A549 (cell line): ENCODE measurements at regions not wholly inside any gene's neighbourhood (a gene's known extent, or its start where the extent isn't known, plus 50 kb on each side); places are given as distances from the start of the nearest gene placed in this dataset.
"Not testable (repeated sequence)": the region's sequence is repeated elsewhere in the genome, so short reads cannot be mapped to it uniquely, and the experiment has no call there.

Experiments
- ATAC-seq, 2 experiments: fragments of 200-7000 bp in 1 of 2; fragments of >200 bp in 1 of 2; cut with Nextera tagmentation in 1 of 2; cut with Tn5 transposase in 1 of 2; 3 replicates each; pipeline versions ENCODE4 v1.8.0 to v1.9.1; 2018 to 2020; ENCODE audit warnings: mild to moderate bottlenecking in 1 of 2, moderate library complexity in 1 of 2
- CTCF ChIA-PET: fragments of 300-600 bp; sonication (Branson Sonifier 250); formaldehyde crosslinking; extraction: SDS; loops from one replicate; lab custom pipeline; 2021; ENCODE audit warnings: antibody characterized with exemption, inconsistent platforms; lab: Yijun Ruan, JAX
- POLR2A ChIA-PET: fragments of 350-600 bp; formaldehyde crosslinking; extraction: SDS; loops from one replicate; lab custom pipeline; 2021; ENCODE audit warnings: antibody characterized with exemption, inconsistent platforms; lab: Yijun Ruan, JAX
- DNase-seq, 2 experiments: peaks; one replicate each; pipeline versions ENCODE4 v3.0.0 to v3.0.0-alpha.2; 2011 to 2016; ENCODE audit warnings: low read depth in 1 of 2, low spot score in 1 of 2
- FAIRE-seq: peaks from 2 replicates; lab custom pipeline; 2011; peaks lifted over from hg19 to GRCh38; lab: Jason Lieb, UNC
- H3K27ac ChIP-seq, 2 experiments: fragments of >200 bp; sonication (Bioruptor Twin); formaldehyde crosslinking; 3 replicates each; pipeline ENCODE4 v1.5.1; 2016 to 2017
- H3K4me1 ChIP-seq: fragments of >200 bp; sonication (Bioruptor Twin); formaldehyde crosslinking; 3 replicates; pipeline ENCODE4 v1.6.1; 2016
- H3K4me2 ChIP-seq: fragments of >200 bp; sonication (Bioruptor Twin); formaldehyde crosslinking; 3 replicates; pipeline ENCODE4 v1.6.1; 2016
- H3K4me3 ChIP-seq: fragments of >200 bp; sonication (Bioruptor Twin); formaldehyde crosslinking; 3 replicates; pipeline ENCODE4 v1.5.1; 2016
- H3K9me3 ChIP-seq: fragments of >200 bp; sonication (Bioruptor Twin); formaldehyde crosslinking; 3 replicates; pipeline ENCODE4 v1.6.1; 2016
- ATOH8 ChIP-seq: fragments of 250-450 bp; sonication (Bioruptor Pico); IDR thresholded peaks from 2 replicates; pipeline ENCODE4 v1.5.0; 2020; ENCODE audit warnings: low read depth, mild to moderate bottlenecking, moderate library complexity
- CBX2 ChIP-seq: fragments of 200-600 bp; sonication (generic); IDR thresholded peaks from 2 replicates; pipeline ENCODE4 v1.6.1; 2016; ENCODE audit warnings: low read depth, mild to moderate bottlenecking, borderline replicate concordance
- CEBPB ChIP-seq, 2 experiments: fragments of >200 bp in 1 of 2; sonication (Bioruptor Twin) in 1 of 2; formaldehyde crosslinking in 1 of 2; IDR thresholded peaks; 2 replicates each; pipeline ENCODE4 v1.6.1; 2012 to 2016
- CHD4 ChIP-seq: fragments of 200-600 bp; sonication (generic); IDR thresholded peaks from 2 replicates; pipeline ENCODE4 v1.6.1; 2016; ENCODE audit warnings: antibody characterized with exemption, mild to moderate bottlenecking, borderline replicate concordance
- EHF ChIP-seq: fragments of 250-450 bp; sonication (Bioruptor Pico); IDR thresholded peaks from 2 replicates; pipeline ENCODE4 v1.5.0; 2020; ENCODE audit warnings: mild to moderate bottlenecking
- ELK1 ChIP-seq: fragments of 150-350 bp; IDR thresholded peaks from 2 replicates; pipeline ENCODE4 v1.6.1; 2014; ENCODE audit warnings: low read depth, mild to moderate bottlenecking, low read length
- EP300 ChIP-seq, 2 experiments: fragments of >200 bp; sonication (Bioruptor Twin); formaldehyde crosslinking; IDR thresholded peaks; 2 replicates in 1 of 2; 3 replicates in 1 of 2; pipeline ENCODE4 v1.6.1; 2016 to 2017
- GATA3 ChIP-seq: IDR thresholded peaks from 2 replicates; pipeline ENCODE4 v1.6.1; 2012; ENCODE audit warnings: borderline replicate concordance
- HEYL ChIP-seq: fragments of 250-450 bp; sonication (Bioruptor Pico); IDR thresholded peaks from 2 replicates; pipeline ENCODE4 v1.8.0; 2021; ENCODE audit warnings: mild to moderate bottlenecking, moderate library complexity
- HMGXB4 ChIP-seq: fragments of 250-450 bp; sonication (Bioruptor Pico); IDR thresholded peaks from 2 replicates; pipeline ENCODE4 v1.5.0; 2021; ENCODE audit warnings: mild to moderate bottlenecking, moderate library complexity, borderline replicate concordance
- JUN ChIP-seq, 2 experiments: fragments of >200 bp; sonication (Bioruptor Twin); formaldehyde crosslinking; IDR thresholded peaks; 2 replicates in 1 of 2; 3 replicates in 1 of 2; pipeline ENCODE4 v1.6.1; 2016 to 2017
- KDM1A ChIP-seq: fragments of 200-600 bp; sonication (generic); IDR thresholded peaks from 2 replicates; pipeline ENCODE4 v1.6.1; 2016; ENCODE audit warnings: low read depth, mild to moderate bottlenecking
- KDM5A ChIP-seq: fragments of 200-600 bp; sonication (generic); IDR thresholded peaks from 2 replicates; pipeline ENCODE4 v1.6.1; 2016; ENCODE audit warnings: antibody characterized with exemption, mild to moderate bottlenecking
- MAX ChIP-seq: IDR thresholded peaks from 2 replicates; pipeline ENCODE4 v1.6.1; 2012
- RAD21 ChIP-seq, 2 experiments: fragments of >200 bp in 1 of 2; sonication (Bioruptor Twin) in 1 of 2; formaldehyde crosslinking in 1 of 2; IDR thresholded peaks in 1 of 2; conservative IDR thresholded peaks in 1 of 2; 2 replicates in 1 of 2; 3 replicates in 1 of 2; pipeline ENCODE4 v1.6.1; 2012 to 2018; ENCODE audit warnings: inconsistent platforms in 1 of 2
- RARB ChIP-seq: fragments of 250-450 bp; sonication (Bioruptor Pico); IDR thresholded peaks from 2 replicates; pipeline ENCODE4 v1.8.0; 2021; ENCODE audit warnings: mild to moderate bottlenecking, moderate library complexity
- SREBF2 ChIP-seq: fragments of 450-650 bp; IDR thresholded peaks from 2 replicates; pipeline ENCODE4 v1.6.1; 2014; ENCODE audit warnings: mild to moderate bottlenecking, moderate library complexity
- TFCP2L1 ChIP-seq: fragments of 250-450 bp; sonication (Bioruptor Pico); IDR thresholded peaks from 2 replicates; pipeline ENCODE4 v1.5.0; 2021; ENCODE audit warnings: mild to moderate bottlenecking
- ZC3H11A ChIP-seq: fragments of 450-650 bp; IDR thresholded peaks from 2 replicates; pipeline ENCODE4 v1.6.1; 2014; ENCODE audit warnings: antibody characterized with exemption, mild to moderate bottlenecking
- WGBS: methylation state at CpG from one replicate; pipeline ENCODE4 v1.1.6; 2017; ENCODE audit errors: missing lambda C conversion rate; 5-methylcytosine and 5-hydroxymethylcytosine counted together
- TF ChIP-seq, protein P1 (sequence below): IDR thresholded peaks from 2 replicates; pipeline ENCODE4 v1.6.1; 2012; ENCODE audit warnings: low read depth, borderline replicate concordance

GRCh38 chr2:215856080-215856479, 157.3 kb downstream of the MREG start:
- POLR2A ChIA-PET: no interaction called here
- Histone ChIP-seq H3K9me3 (peaks cover 10% of the 10 kb centered on the region; the same call in 1 of the 3 replicates), H3K4me2 (no peak overlapping the region), H3K4me1 (peaks cover 3% of the 10 kb centered on the region; the same call in 2 of the 3 replicates), H3K27ac (no peak overlapping the region), H3K4me3 (no peak overlapping the region)
- 55% methylated on average over 2 of the region's 2 CpGs for WGBS
- no peak for DNase-seq
- TF ChIP-seq KDM1A (no peak), RAD21 (conservative IDR thresholded peaks at IDR 0.05 in 1 of 2, IDR thresholded peaks at IDR 0.05 in 1 of 2) (no peak), ELK1 (no peak), HEYL (no peak), CEBPB (IDR thresholded peaks at IDR 0.05) (no peak), TFCP2L1 (no peak), RARB (CRISPR knock-in tag) (no peak)
- TF ChIP-seq, protein P1, sequence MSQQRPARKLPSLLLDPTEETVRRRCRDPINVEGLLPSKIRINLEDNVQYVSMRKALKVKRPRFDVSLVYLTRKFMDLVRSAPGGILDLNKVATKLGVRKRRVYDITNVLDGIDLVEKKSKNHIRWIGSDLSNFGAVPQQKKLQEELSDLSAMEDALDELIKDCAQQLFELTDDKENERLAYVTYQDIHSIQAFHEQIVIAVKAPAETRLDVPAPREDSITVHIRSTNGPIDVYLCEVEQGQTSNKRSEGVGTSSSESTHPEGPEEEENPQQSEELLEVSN: no peak
- CTCF ChIA-PET: no interaction called here
- FAIRE-seq: no peak
- ATAC-seq: no peak

DNA sequence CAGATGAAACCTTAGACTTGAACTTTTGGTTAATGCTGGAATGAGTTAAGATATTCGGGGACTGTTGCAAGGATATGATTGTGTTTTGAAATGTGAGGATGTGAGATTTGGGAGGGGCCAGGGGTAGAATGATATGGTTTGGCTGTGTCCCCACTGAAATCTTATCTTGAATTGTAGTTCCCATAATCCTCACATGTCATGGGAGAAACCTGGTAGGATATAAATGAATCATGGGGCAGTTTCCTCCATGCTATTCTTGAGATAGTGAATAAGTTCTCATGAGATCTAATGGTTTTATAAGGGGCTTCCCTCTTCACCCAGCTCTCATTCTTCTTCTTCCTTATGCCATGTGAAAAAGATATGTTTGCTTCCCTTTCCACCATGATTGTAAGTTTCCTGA, 158.0 kb downstream of the MREG start:
- H3K27ac ChIP-seq, H3K4me1 ChIP-seq, POLR2A ChIA-PET, H3K4me3 ChIP-seq, DNase-seq, ATAC-seq, FAIRE-seq, H3K4me2 ChIP-seq: not testable (repeated sequence)
- peaks cover 10% of the 10 kb centered on the region; the same call in 1 of the 3 replicates for H3K9me3 ChIP-seq
- CTCF ChIA-PET: interaction anchor here (0.6 kb wide), 1 partner anchor 26 kb away, joined by 3 read pairs; no protein-coding TSS in a partner anchor
- 91% methylated on average over 1 of the region's 1 CpG for WGBS

DNA sequence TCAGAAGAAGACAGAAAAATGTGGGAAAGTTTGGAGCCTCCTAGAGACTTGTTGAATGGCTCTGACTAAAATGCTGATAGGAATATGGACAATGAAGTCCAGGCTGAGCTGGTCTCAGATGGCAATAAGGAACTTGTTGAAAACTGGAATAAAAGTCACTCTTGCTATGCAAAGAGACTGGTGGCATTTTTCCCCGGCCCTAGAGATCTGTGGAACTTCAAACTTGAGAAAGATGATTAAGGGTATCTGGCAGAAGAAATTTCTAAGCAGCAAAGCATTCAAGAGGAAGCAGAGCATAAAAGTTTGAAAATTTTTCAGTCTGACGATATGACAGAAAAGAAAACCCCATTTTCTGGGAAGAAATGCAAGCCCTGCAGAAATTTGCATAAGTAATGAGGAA, 159.3 kb downstream of the MREG start:
- no peak for FAIRE-seq
- no peak for DNase-seq
- Histone ChIP-seq H3K4me2 (no peak overlapping the region), H3K27ac (no peak overlapping the region), H3K4me3 (no peak overlapping the region), H3K9me3 (peaks cover 10% of the 10 kb centered on the region; the same call in 1 of the 3 replicates), H3K4me1 (peaks cover 8% of the 10 kb centered on the region; the same call in 2 of the 3 replicates)
- 55% methylated on average over 2 of the region's 2 CpGs for WGBS
- CTCF ChIA-PET: no interaction called here
- TF ChIP-seq EHF: no peak
- no peak for TF ChIP-seq MAX
- TF ChIP-seq JUN (IDR thresholded peaks at IDR 0.05): no peak
- no peak for TF ChIP-seq GATA3
- TF ChIP-seq HMGXB4 (CRISPR knock-in tag): no peak
- TF ChIP-seq CHD4: no peak
- TF ChIP-seq, protein P1: no peak
- no peak for TF ChIP-seq CBX2
- no peak for TF ChIP-seq SREBF2
- no peak for TF ChIP-seq ATOH8 (CRISPR knock-in tag)
- TF ChIP-seq KDM5A: no peak
- TF ChIP-seq EP300 (IDR thresholded peaks at IDR 0.05): no peak
- no peak for TF ChIP-seq ZC3H11A
- POLR2A ChIA-PET: no interaction called here
- no peak for ATAC-seq
